ENCODE measurements at regions not wholly inside any gene's neighbourhood (a gene's known extent, or its start where the extent isn't known, plus 50 kb on each side); places are given as distances from the start of the nearest gene placed in this dataset.

GRCh38 chr2:102925003-102925402, 163.2 kb downstream of the TMEM182 start:
- no peaks in the 10 kb centered on the region for H3K79me1 ChIP-seq (ENCODE audit: insufficient read depth, low read depth, low read length, poor library complexity, severe bottlenecking)
- no peak overlapping the region for H3K23ac ChIP-seq (ENCODE audit: insufficient read length, low read depth, low read length)
- no peak overlapping the region for H3K18ac ChIP-seq (ENCODE audit: insufficient read length, low read depth, low read length)
- Mint-ChIP-seq H3K4me3 (no peak overlapping the region), H3K27me3 (ENCODE audit: low read depth) (peaks cover 1% of the 10 kb centered on the region; the same call in 1 of the 2 replicates), H3K27ac (no peak overlapping the region), H3K9me3 (no peaks in the 10 kb centered on the region), H3K36me3 (ENCODE audit: insufficient read depth in 1 of 3, low read depth in 3 of 3) (no peaks in the 10 kb centered on the region; a peak in 1 of 7 replicates), H3K4me1 (peaks cover 0 to 7% of the 10 kb centered on the region in 2 experiments; a peak in 3 of 4 replicates)
- no peaks in the 10 kb centered on the region for H3K4me1 ChIP-seq (ENCODE audit: insufficient read depth, low read length)
- no peak overlapping the region for H4K5ac ChIP-seq (ENCODE audit: insufficient read length, low read depth, low read length)
- no peak overlapping the region for H3K4ac ChIP-seq (ENCODE audit: low read depth, low read length)
- no peaks in the 10 kb centered on the region for H3K9me3 ChIP-seq (ENCODE audit: control insufficient read depth, low read depth, low read length)
- no peaks in the 10 kb centered on the region for H3K79me2 ChIP-seq (ENCODE audit: insufficient read depth, low read length)
- no peak overlapping the region for H4K91ac ChIP-seq (ENCODE audit: insufficient read length, low read depth, low read length)
- H3K27me3 ChIP-seq (ENCODE audit: insufficient read depth, low read length) = no peaks in the 10 kb centered on the region
- H2BK120ac ChIP-seq (ENCODE audit: low read depth, low read length, poor library complexity, severe bottlenecking) = no peak overlapping the region
- H2AK5ac ChIP-seq (ENCODE audit: insufficient read length, low read length) = no peak overlapping the region
- no peak overlapping the region for H2BK5ac ChIP-seq (ENCODE audit: insufficient read length, low read length)
- no peak overlapping the region for H3T11ph ChIP-seq (ENCODE audit: low read length)
- H3K56ac ChIP-seq (ENCODE audit: insufficient read length, low read depth, low read length) = no peak overlapping the region
- no peaks in the 10 kb centered on the region for H4K20me1 ChIP-seq (ENCODE audit: control insufficient read depth, insufficient read depth, insufficient read length)
- no peak overlapping the region for H4K8ac ChIP-seq (replicated peaks; ENCODE audit: insufficient read length, low read depth, low read length)
- no peak overlapping the region for H3K4me2 ChIP-seq (ENCODE audit: insufficient read depth, insufficient read length, low read length)
- no peak overlapping the region for H3K27ac ChIP-seq (ENCODE audit: insufficient read length, low read depth, low read length)
- no peak for TF ChIP-seq CTCF (conservative IDR thresholded peaks at IDR 0.05)
- H3K23me2 ChIP-seq (ENCODE audit: insufficient read length, low read depth, low read length, poor library complexity, severe bottlenecking) = no peaks in the 10 kb centered on the region
- no peak for DNase-seq
- no peak overlapping the region for H2BK12ac ChIP-seq (ENCODE audit: insufficient read length, low read depth, low read length)
- H2AFZ ChIP-seq (ENCODE audit: low read length) = no peak overlapping the region
- H3K9ac ChIP-seq (ENCODE audit: extremely low read depth, insufficient read length, low read length) = no peak overlapping the region
- no peak overlapping the region for H2BK15ac ChIP-seq (ENCODE audit: low read depth, low read length)
- no peak overlapping the region for H3K14ac ChIP-seq (ENCODE audit: insufficient read depth, low read length)
- no peak overlapping the region for H2BK20ac ChIP-seq (ENCODE audit: low read depth, low read length, poor library complexity, severe bottlenecking)
- no CpG with 5 or more reads among the region's 7 CpGs for WGBS (ENCODE audit: extremely low coverage, insufficient read length, low lambda C conversion rate)

Measured in H9 (cell line).